H4 (cell line): ENCODE measurements at regions not wholly inside any gene's neighbourhood (a gene's known extent, or its start where the extent isn't known, plus 50 kb on each side); places are given as distances from the start of the nearest gene placed in this dataset.
"Not testable (repeated sequence)": the region's sequence is repeated elsewhere in the genome, so short reads cannot be mapped to it uniquely, and the experiment has no call there.

Source experiments
- DNase-seq: peaks from one replicate; pipeline ENCODE4 v3.0.0-alpha.2; 2015; ENCODE audit warnings: low spot score

DNA sequence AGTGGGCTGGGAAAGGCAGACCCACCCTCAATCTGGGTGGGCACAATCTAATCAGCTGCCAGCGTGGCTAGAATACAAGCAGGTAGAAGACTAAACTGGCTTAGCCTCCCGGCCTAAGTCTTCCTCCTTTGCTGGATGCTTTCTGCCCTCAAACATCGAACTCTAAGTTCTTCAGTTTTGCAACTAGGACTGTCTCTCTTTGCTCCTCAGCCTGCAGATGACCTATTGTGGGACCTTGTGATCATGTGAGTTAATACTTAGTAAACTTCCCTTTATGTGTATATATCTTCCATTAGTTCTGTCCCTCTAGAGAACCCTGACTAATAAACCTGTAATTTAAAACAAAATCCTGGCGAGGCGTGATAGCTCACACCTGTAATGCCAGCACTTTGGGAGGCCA lies 51.8 kb upstream of the SLC39A8 start:
- DNase-seq: not testable (repeated sequence)

DNA sequence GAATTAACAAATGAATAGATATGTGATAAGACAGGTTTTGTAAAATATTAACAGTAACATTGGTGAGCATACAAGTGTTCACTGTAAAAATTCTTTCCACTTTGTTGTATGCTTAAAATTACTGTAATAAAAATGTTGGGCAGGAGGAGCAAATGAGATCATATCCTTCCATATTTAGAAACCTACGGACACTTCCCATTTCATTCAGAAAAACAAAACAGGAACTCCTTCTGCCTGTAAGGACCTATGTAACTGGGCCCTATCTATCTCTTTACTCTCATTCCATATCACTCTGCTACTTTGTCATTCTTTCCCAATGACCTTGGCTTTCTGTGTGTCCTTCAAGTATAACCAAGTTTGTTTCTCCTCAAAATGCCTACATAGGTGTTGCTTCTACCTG lies 53.7 kb upstream of the SLC39A8 start:
- DNase-seq: no peak

DNA sequence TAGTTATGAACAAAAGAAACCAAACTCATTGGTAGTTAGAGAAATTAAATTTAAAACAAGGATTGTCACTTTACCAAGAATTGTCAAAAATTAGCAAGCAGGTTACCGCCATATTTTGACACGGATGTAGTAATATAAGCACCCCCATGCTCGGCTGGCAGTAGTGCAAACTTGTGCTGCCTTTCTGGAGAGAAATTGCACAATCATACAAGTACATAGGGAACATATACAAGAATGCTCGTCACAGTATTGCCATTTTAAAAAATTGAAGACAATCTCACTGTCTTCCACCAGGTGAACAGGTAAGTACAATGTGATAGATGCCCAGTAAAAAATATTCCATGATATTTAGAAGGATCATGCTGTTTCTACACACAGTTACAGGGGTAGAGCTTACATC lies 55.6 kb upstream of the SLC39A8 start:
- DNase-seq: no peak

DNA sequence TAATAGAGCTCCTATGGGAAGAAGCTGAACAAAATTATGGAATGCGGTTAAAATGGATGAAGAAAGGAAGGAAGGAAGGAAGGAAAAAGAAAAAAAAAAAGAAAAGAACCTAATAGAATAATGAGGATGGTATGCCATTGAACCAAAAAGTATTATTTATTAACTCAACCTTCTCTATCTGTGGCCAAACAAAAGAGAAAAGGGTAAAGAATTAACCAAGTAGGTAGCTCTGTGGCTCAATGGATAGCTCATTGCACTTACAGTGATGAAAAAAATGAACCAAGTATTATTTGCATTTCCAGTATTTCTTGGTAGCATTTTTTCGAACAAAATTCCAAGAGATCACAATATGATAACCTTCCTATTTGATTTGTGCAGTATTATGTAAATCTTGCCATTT lies 56.9 kb upstream of the SLC39A8 start:
- no peak for DNase-seq

DNA sequence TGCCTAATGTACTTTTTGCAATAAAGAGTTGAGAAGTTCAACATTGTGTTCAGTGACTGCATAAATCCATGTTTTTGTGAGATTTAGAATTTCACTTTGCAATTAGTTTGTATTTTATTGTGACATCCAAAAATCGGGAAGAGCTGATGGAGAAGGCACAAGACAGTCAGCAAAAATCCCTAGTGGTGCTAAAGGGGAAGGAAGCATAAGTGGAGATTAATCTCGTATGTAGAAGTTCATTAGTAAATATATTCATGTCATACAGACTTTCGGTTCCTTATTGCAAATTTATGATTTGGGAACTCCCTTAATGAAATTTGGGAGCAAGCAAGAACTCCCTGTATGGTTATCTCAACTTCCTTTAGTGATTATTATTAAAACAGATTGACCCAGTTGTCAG lies 57.8 kb upstream of the SLC39A8 start:
- DNase-seq: no peak

DNA sequence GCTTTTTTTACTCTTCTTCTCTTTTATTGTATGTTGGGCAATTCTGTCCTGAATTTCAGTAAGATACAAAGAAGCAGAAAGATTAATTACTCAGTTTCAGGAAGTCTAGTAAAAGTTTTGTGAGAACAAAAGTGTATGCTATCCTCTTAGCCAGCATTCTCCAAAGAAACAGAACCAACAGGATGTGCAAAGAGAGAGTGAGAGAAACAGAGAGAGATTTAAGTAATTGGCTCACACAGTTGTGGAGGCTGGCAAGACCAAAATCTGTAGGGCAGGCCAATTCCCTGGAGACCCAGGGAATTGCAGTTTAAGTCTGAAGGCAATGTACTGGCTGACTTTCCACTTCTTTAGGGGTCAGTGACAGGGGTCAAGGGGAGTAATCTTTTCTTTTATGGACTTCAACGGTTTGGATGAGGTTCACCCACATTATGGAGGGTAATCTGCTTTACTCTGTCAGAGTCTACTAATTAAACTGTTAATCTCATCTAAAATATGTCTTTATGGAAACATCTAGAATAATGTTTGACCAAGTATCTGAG lies 59.2 kb upstream of the SLC39A8 start:
- no peak for DNase-seq

DNA sequence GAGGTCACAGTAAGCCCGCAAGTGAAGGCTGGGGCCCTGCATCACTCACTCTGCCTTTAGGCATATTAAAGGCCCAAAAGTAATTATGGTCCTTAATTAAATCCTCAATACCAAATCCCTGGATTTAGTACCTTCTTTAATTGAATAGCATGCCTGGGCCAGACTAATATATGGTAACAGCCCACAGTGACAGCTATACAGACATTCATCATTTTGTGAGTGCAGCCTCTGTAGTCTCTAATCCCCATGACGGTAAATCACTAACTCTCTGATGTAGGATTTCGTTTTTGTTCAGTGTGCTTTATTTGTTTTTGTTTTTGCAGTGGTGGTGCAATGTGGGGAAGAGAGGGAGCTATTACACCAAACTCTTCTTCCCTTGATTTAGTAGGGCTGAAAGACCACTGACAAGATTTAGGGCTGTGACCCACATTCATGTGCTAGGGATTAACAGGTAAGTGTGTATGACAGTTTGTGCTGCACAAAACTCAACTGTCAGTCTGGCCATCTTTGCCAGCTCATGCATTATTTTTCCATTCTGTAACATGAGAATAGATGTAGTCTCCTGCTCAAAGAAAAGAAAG lies 60.6 kb upstream of the SLC39A8 start:
- DNase-seq: no peak

DNA sequence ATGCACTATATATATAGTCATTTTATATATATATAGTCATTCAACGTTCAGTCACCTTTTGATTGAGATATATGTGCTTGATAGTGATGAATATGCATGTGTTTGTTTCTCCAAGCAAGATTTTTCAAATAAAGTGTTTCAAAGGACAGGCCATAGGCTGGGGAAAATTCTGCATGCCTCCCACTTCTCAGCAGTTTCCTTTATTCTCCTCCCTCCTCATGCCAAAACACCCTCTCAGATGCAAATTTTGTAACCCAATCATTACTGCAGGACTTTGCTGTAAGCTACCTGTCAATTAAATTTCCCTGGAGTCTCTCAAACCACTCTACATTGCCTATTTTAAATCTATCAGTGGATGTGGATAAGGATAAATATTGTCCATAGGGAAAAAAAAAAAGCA lies 65.6 kb upstream of the SLC39A8 start:
- DNase-seq: not testable (repeated sequence)

DNA sequence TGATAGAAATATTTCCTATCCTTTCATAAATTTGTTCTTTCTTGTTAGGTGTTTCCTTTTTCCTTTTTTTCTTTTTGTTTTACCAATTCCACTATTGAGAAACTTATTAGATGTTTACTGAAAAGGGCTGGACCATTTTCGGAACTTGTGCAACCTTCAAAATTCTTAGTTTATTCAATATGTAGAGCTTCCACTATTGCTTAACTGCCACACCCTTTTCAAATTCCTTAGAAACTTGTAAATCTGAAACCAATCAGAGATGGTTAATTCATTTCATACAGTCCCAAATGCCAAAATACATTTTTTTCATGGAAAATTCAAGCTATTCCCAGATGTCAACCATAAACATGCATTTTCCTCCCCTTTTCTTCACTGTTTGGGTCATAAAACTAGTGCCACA lies 66.1 kb upstream of the SLC39A8 start:
- DNase-seq: no peak

DNA sequence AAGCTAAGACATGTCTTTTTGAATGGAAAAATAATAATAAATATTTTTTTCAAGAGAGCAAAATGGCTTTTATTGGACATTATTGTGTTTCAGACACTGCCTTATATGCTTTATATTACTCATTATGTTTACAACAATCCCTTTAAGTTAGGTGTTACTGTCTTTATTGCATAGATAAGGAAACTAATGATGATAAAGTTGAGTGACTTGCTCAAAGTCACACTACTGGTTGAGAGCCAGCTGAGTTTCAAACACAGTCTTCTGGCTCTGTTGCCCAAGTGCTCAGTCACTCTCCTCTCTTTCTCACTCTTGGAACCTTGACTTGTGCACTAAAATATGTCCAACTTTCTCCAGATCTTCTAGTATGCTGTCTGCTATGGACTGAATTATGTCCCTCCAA lies 71.5 kb upstream of the SLC39A8 start:
- DNase-seq: no peak

DNA sequence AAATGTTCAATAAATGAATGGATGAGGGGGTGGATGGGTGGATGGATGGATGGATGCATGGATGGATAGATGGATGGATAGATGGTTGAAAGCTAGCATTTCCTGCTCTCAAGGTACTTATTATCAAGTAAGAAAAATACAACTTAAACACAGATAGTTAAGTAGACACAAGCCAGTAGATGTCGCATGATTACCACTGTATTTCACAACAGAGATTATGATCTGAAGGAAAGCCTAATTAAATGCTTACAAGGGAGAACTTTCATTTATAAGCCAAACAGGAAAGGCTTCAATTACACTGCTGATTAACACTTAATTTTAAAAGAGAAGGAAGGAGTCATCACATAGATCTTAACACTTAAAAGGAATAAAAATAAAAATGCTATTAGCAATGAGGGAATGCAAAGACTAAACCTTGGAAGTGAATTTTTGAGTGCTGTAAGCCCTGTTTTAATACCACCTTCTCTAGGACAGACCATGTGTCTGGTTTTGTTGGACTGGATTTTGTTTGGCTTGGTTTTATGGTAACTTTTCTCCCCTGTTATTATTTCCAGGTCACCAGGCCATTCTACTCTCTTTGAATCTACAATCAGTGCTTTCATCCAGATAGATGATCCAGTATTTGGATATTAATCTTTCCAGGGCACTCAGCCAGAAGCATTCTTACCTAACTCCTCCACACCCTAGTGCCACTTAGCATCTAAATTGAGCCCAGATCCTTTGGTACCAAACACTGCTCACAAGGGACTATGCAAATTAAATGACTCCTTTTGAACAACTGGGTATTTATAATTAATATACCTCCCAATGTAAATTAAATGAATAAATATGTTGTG lies 75.5 kb upstream of the SLC39A8 start:
- peak; percentile 21 for DNase-seq

DNA sequence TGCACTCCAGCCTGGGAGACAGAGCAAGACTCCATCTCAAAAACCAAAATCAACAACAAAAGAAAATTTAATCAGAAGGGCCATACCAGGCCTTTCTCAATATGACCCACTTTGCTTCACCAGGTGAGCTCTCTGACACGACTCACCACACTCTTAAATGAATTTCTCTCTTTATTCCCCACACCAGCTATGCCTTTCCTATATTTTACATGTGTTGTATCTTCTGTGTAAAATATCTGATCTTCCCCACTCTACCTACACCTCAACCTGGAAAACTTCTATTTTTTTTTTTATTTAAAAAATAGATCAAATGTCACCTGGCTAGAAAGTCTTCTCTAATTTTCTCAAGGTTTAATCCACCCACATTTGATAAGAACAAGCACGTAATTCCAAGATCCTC lies 77.6 kb upstream of the SLC39A8 start:
- no peak for DNase-seq

DNA sequence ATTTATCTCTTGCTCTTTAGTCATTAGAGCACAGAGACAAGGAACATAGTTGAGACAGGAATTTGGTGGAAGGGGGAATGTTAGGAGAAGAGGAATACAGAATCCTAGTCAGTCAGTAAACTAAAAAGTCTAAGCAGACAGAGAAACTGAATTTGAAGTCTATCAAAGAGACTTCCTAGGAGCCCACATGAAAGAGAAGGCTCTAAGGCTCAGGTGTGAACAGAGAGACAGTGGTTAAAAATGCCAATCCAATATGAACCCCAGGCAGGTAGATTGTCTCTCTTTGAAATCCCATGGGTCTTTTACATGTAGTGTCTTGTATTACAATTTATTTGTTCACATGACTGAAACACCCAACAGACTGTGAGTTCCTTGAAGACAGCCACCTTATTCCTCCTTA lies 77.8 kb upstream of the NFKB1 start:
- no peak for DNase-seq

DNA sequence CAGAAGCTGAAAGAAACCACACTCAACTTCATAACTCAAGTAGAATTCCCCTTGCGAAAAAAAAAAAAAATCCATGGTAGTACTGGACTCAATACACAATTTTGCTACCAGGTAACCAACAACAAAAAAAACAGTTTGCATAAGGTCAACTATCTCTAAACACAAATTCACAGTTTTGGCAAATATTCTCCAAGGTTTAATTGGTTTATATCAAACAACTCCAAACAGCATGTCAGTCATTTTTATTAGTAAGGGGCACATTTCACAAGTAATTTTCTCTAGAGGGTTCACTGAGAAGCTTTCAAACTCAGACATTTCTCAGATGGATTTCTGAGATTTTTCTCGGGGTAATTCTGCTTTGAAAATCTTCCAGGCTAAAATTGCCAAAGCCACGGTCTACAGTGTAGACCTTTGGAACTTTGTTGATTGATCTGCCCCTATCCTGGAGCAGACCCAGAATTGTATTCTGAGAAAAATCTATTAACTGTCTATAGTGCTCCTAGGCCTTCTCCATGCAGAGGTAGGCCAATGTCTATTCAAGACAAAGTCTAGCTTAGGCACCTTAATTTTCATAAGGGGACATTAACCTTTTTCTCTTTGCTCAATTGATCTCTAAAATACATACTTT lies 73.7 kb upstream of the NFKB1 start:
- DNase-seq: no peak

DNA sequence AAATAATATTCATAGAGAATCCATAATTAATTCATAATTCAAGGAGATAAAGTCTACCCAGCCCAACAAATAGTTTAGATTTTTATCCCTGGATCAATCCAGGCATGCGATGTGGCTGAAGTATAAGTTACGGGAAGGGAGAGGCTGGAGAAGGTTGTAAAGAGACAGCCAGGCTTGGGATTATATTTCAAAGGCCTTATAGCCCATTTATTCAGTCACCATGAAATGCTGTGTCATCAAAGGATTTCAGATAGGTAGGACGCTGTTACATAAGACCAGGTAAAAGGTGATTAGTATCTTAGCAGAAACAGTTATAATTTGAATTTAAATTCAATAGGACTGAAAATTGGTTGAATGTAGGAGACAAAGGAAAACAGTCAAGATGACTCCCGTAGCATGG lies 73.0 kb upstream of the NFKB1 start:
- DNase-seq: no peak

DNA sequence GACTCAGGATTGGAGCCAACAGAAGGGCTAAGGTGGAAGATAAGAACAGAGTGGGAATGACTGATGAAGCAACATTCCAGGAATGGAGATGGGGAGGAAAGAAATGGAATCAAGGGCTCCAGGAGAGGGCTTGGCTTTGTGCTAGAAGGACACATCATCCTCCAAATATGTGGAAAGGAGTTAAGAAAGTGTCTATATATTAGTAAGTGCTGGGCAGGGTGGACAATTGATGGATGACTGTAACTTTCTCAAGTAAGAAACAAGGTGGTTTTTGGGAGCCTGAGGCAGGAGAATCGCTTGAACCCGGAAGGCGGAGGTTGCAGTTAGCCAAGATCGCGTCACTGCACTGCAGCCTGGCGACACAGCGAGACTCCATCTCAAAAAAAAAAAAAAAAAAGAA lies 71.6 kb upstream of the NFKB1 start:
- peak; percentile 74 for DNase-seq

DNA sequence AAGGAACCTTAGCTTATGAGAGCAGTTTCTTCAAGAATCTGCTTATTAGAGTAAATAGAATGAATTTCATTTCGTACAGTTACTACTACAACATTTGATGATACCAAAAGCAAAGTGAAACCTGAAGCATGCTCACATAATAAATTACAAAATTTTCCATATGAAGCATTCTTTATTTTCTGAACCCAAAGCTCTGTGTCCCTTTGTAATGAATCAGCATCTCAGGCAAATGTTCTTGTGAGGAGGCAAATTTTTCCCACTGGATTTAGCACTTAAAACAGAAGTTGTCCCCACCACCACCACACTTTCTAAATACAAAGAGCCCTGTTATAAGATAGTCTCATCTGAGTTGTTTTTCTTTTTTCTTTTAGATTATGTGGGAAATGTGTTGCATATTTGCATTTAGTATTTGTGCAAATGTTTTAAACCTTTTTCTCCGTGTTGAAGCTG lies 70.7 kb upstream of the NFKB1 start:
- no peak for DNase-seq

DNA sequence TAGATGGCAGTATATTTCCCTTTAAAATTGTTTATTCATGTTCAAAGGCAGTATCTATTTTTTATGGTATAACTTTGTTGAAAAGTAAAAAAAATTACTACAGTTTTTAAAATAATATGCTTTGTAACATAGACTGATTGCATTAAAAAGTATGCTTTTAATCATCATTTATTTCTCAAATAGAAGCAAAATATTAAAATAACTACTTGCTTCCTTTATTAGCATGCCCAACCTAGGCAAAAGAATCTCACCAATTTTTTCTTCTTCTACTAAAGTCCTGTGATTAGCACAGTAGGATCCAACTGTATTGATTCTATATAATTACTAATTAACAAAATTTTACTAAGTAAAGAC lies 69.6 kb upstream of the NFKB1 start:
- no peak for DNase-seq

DNA sequence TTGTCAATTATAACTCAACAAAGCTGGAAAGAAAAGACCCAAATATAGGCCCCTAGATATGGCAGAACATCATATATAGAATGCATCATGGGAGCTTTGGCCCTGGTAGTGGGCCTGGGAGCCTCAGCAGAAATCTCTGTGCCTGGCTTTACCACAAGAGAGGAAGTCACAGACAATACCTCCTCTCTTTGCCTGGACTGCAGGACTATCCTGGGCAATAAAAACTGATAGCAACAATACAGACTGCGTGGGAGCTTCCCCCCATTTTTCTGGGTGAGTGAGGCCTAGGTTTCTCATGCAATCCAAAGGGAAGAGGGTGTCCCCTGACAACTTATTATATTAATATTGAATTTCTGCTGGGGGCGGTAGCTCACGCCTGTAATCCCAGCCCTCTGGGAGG lies 64.0 kb upstream of the NFKB1 start:
- DNase-seq: no peak

DNA sequence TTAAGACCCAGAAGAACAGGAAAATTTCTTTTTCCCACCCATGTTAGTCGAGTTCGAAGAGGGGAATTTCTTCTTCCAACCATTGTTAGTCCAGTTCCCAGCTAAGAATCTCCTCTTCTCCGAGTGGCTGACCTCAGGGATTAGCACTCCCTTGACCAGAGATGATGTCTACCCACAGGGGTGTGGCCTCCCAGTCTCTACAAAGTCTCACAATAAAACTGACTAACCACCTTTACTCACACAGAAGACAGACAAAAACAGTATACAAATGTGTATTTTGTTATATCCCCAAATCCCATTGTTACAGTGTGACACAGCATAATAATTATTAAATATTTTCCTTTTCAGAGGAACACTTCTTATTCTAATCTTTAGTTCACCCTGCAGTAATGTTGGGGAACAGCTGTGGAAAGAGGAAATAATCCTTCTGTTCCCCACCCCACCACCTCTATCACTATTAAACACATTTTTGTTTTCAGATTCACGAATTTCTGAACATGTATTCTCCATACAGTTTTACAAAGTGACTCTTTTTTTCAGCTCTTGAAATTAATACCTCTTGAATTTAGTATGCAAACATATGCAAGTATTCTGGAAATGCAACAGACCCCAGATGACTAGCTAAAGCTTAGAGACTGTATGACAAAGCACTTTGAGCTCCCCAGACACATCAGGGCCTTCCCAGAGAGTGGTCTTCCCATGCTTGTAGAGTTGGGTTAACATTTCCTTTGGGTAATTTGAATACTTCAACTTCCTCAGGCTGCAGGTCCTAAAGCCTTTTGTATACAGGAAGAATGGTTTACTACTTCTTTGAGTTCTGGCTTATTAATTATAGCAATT lies 62.5 kb upstream of the NFKB1 start:
- peak; percentile 19 for DNase-seq

DNA sequence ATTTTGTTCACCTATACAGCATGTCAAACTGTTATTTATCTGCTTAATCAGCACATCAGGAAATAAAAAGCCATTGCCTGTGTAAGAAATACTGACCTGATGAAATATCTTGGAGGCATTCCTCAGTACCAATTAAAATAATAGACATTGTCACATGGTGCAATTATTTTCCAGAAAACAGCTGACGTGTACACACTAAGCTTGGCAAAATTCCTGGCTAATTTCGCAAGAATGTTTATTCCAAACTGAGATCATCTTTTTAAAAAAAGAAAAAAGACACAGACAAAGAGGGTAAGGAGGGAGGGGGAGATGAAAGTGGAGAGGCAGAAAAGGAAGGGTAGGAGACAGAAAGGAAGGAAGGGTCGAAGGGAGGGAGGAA lies 61.9 kb upstream of the NFKB1 start:
- DNase-seq: peak; percentile 82

DNA sequence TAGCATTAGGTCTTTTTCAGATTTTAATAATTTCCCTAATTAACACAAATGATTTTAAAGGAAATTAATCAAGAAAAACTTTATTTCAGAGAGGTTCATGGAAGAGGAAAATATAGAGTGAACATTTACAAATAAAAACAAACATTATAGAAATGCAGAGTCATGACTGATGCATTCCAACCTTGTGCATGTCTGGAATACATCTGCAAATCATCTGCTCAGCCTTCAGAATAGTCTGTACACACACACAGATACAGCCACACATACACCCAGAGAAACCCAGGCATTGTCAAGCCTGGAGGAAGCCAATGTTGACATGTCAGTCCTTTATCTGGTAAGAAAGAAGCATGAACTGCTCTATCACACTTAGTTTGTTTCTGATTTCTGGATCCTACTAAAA lies 61.3 kb upstream of the NFKB1 start:
- peak; percentile 38 for DNase-seq
